ENCODE measurements at regions not wholly inside any gene's neighbourhood (a gene's known extent, or its start where the extent isn't known, plus 50 kb on each side); places are given as distances from the start of the nearest gene placed in this dataset.

GRCh38 chr6:33944686-33945411, 141.0 kb upstream of the MLN start:
- TF ChIP-seq, protein P1, sequence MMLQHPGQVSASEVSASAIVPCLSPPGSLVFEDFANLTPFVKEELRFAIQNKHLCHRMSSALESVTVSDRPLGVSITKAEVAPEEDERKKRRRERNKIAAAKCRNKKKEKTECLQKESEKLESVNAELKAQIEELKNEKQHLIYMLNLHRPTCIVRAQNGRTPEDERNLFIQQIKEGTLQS (IDR thresholded peaks at IDR 0.05): no peak
- no peak for TF ChIP-seq EZH2 (IDR thresholded peaks at IDR 0.05)
- TF ChIP-seq ZFX (IDR thresholded peaks at IDR 0.05): no peak
- no peak for TF ChIP-seq RAD21 (IDR thresholded peaks at IDR 0.05; ENCODE audit: low read depth)
- TF ChIP-seq JUND (IDR thresholded peaks at IDR 0.05): no peak
- TF ChIP-seq YY1 (IDR thresholded peaks at IDR 0.05; ENCODE audit: extremely low read depth, insufficient replicate concordance, low read depth, low read length): no peak
- TF ChIP-seq POLR2AphosphoS5 (IDR thresholded peaks at IDR 0.05; ENCODE audit: low read depth, low read length): no peak
- no peak for TF ChIP-seq ZNF274 (IDR thresholded peaks at IDR 0.05; ENCODE audit: low read depth, low read length)
- no peak for TF ChIP-seq EZH2phosphoT487 (IDR thresholded peaks at IDR 0.05; ENCODE audit: borderline replicate concordance)
- no peak for TF ChIP-seq SIN3A (IDR thresholded peaks at IDR 0.05; ENCODE audit: low read depth)
- ChIA-PET POLR2A (no interaction called here), RAD21 (ENCODE audit: low non-redundant PET in 1 of 2, low total read pairs in 2 of 2, uncharacterized antibody in 2 of 2, unreplicated experiment in 2 of 2) (no interaction called here), CTCF (no interaction called here)
- no peak overlapping the region for H3K27ac ChIP-seq (ENCODE audit: low read depth, low read length)
- no peaks in the 10 kb centered on the region for H3K79me2 ChIP-seq (ENCODE audit: insufficient read depth, low read length)
- peaks cover 5% of the 10 kb centered on the region; the same call in 1 of the 2 replicates for H3K27me3 ChIP-seq (ENCODE audit: insufficient read depth, low read length)
- H3K4me3 ChIP-seq (replicated peaks in 1 of 2; ENCODE audit: low read depth in 1 of 2, low read length in 2 of 2): no peak overlapping the region
- ATAC-seq (no peak), DNase-seq (ENCODE audit: low read depth, low spot score) (no peak)
- H2AFZ ChIP-seq (ENCODE audit: low read depth, low read length, poor library complexity, severe bottlenecking): no peak overlapping the region
- intact Hi-C loops (cut with micrococcal nuclease): no loop called here
- no TSS peak for BruUV-seq (replicated peaks)
- no peak overlapping the region for H3K9ac ChIP-seq (ENCODE audit: low read length)
- H3K36me3 ChIP-seq (ENCODE audit: control insufficient read depth in 1 of 2, insufficient read depth in 2 of 2, low read length in 2 of 2): no peaks in the 10 kb centered on the region
- no peaks in the 10 kb centered on the region for H4K20me1 ChIP-seq (ENCODE audit: insufficient read depth)
- no peaks in the 10 kb centered on the region for H3K9me3 ChIP-seq (ENCODE audit: control insufficient read depth in 1 of 2, insufficient read depth in 1 of 2, low read depth in 1 of 2, low read length in 2 of 2)
- H3K4me1 ChIP-seq (ENCODE audit: control insufficient read depth in 1 of 2, insufficient read depth in 2 of 2, low read length in 2 of 2): no peaks in the 10 kb centered on the region
- H3K4me2 ChIP-seq (ENCODE audit: low read length): no peak overlapping the region
- no peaks in the 10 kb centered on the region for H3K9me2 ChIP-seq (ENCODE audit: insufficient read depth)

GRCh38 chr6:33936886-33937285, 133.1 kb upstream of the MLN start:
- CTCF ChIA-PET: no interaction called here
- no peak overlapping the region for H2AFZ ChIP-seq (ENCODE audit: low read depth, low read length, poor library complexity, severe bottlenecking)
- no peaks in the 10 kb centered on the region for H3K9me3 ChIP-seq (ENCODE audit: control insufficient read depth in 1 of 2, insufficient read depth in 1 of 2, low read depth in 1 of 2, low read length in 2 of 2)
- no peaks in the 10 kb centered on the region for H4K20me1 ChIP-seq (ENCODE audit: insufficient read depth)
- H3K27ac ChIP-seq (ENCODE audit: low read depth, low read length): no peak overlapping the region
- no peak for DNase-seq (ENCODE audit: low read depth, low spot score)
- H3K36me3 ChIP-seq (ENCODE audit: control insufficient read depth in 1 of 2, insufficient read depth in 2 of 2, low read length in 2 of 2): no peaks in the 10 kb centered on the region
- BruUV-seq (replicated peaks): no TSS peak
- H3K4me1 ChIP-seq (ENCODE audit: control insufficient read depth in 1 of 2, insufficient read depth in 2 of 2, low read length in 2 of 2): no peaks in the 10 kb centered on the region
- H3K4me3 ChIP-seq (replicated peaks in 1 of 2; ENCODE audit: low read depth in 1 of 2, low read length in 2 of 2): no peak overlapping the region
- no peaks in the 10 kb centered on the region for H3K79me2 ChIP-seq (ENCODE audit: insufficient read depth, low read length)
- H3K27me3 ChIP-seq (ENCODE audit: insufficient read depth, low read length): peaks cover 21% of the 10 kb centered on the region; the same call in 1 of the 2 replicates
- no peak for TF ChIP-seq FOSL1 (IDR thresholded peaks at IDR 0.05; ENCODE audit: low read depth)
- TF ChIP-seq EZH2 (IDR thresholded peaks at IDR 0.05): no peak
- no peak for TF ChIP-seq SRF (IDR thresholded peaks at IDR 0.05; ENCODE audit: low read depth)
- TF ChIP-seq YY1 (IDR thresholded peaks at IDR 0.05; ENCODE audit: extremely low read depth, insufficient replicate concordance, low read depth, low read length): no peak
- TF ChIP-seq SP1 (IDR thresholded peaks at IDR 0.05; ENCODE audit: low read depth): no peak
- no peak overlapping the region for H3K9ac ChIP-seq (ENCODE audit: low read length)
- POLR2A ChIA-PET: no interaction called here
- H3K9me2 ChIP-seq (ENCODE audit: insufficient read depth): no peaks in the 10 kb centered on the region
- RAD21 ChIA-PET (ENCODE audit: low non-redundant PET in 1 of 2, low total read pairs in 2 of 2, uncharacterized antibody in 2 of 2, unreplicated experiment in 2 of 2): no interaction called here
- intact Hi-C loops (cut with micrococcal nuclease): no loop called here
- ATAC-seq: no peak
- no peak overlapping the region for H3K4me2 ChIP-seq (ENCODE audit: low read length)

Measured in HCT116 (cell line).